Adrenal gland (tissue), 9 donors: ENCODE measurements at regions not wholly inside any gene's neighbourhood (a gene's known extent, or its start where the extent isn't known, plus 50 kb on each side); places are given as distances from the start of the nearest gene placed in this dataset.

ENCODE experiments used
- DNase-seq, 7 donors: peaks; one replicate each; pipeline ENCODE4 v3.0.0-alpha.2; 2019 to 2020
- H3K27ac ChIP-seq, 5 donors: fragments of 200-600 bp; sonication (generic) in 4 of 5; 1 replicate in 3 of 5; 2 replicates in 2 of 5; pipeline versions ENCODE4 v1.5.1 to v1.8.0; 2016 to 2020; ENCODE audit warnings: mild to moderate bottlenecking in 1 of 5
- H3K27me3 ChIP-seq: fragments of 200-600 bp; 2 replicates; pipeline ENCODE4 v1.8.0; 2021
- H3K36me3 ChIP-seq, 2 donors: fragments of 200-600 bp; replicated peaks in 1 of 2; 1 replicate in 1 of 2; 2 replicates in 1 of 2; pipeline versions ENCODE4 v1.5.1 to v1.8.0; 2018 to 2022
- H3K4me1 ChIP-seq, 2 donors: fragments of 200-600 bp; replicated peaks in 1 of 2; 1 replicate in 1 of 2; 2 replicates in 1 of 2; pipeline versions ENCODE4 v1.5.1 to v1.8.0; 2018 to 2021
- H3K4me3 ChIP-seq, 4 donors: fragments of 200-600 bp; sonication (generic) in 3 of 4; one replicate each; pipeline ENCODE4 v1.5.1; 2016 to 2018
- H3K9me3 ChIP-seq, 3 donors: fragments of 200-600 bp; sonication (generic) in 1 of 3; replicated peaks in 1 of 3; 1 replicate in 2 of 3; 2 replicates in 1 of 3; pipeline versions ENCODE4 v1.5.1 to v1.8.0; 2016 to 2021
- POLR2A ChIP-seq, 2 donors: fragments of 450-650 bp; IDR thresholded peaks; one replicate each; pipeline ENCODE4 v1.6.1; 2017; ENCODE audit warnings: antibody characterized with exemption in 2 of 2, mild to moderate bottlenecking in 2 of 2, moderate library complexity in 1 of 2
- WGBS, 4 donors: extraction: QIAGEN DNeasy Blood & Tissue Kit in 2 of 4; methylation state at CpG; one replicate each; pipeline versions ENCODE4 v1.1.5 to v1.1.7; 2013 to 2017; 5-methylcytosine and 5-hydroxymethylcytosine counted together
- intact Hi-C, 2 donors: fragments of 100-400 bp; cut with DNase I; formaldehyde crosslinking; loops; one replicate each; pipeline versions ENCODE4 v1.14.1 to v1.15.0; 2022 to 2023
- TF ChIP-seq, protein P1 (sequence below), 6 experiments: fragments of 450-650 bp in 4 of 6; fragments of 200-600 bp in 2 of 6; sonication (generic) in 1 of 6; IDR thresholded peaks; 1 replicate in 5 of 6; 2 replicates in 1 of 6; pipeline versions ENCODE4 v1.5.1 to v1.8.0; 2016 to 2021; ENCODE audit warnings: antibody characterized with exemption in 6 of 6, mild to moderate bottlenecking in 2 of 6, moderate library complexity in 1 of 6
- donor health status: healthy with polysubstance abuse.
- donor health status: Bipolar disorder and iron deficiency.
- donor health status: DM: yes; HTN: yes; CAD: no.
- donor health status: DM: no; HTN: no; CAD: no.
- donor health status: DM: no; HTN: no; CAD: no.

DNA sequence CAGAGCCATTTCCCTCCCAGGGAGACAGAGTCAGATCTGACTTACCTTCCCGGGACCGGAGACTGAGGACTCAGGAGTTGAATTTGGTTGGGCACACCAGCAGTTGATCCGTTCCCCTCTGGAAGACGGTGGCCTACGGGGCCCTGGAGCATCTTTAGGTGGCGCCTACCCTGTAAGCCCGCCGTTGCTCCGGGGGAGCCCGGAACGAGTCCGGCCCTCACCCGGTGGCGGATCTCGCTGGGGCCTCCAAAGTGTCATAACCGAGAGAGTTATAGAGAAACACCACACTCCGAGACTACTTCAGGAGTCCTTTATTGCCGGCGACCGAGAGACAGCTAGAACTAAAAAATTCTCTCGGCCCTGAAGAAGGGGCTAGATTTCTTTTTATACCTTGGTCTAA is 182.8 kb upstream of the MBL2 start:
- WGBS, 4 donors, result 92 to 96% (median 95%) methylated on average over 21 of the region's 21 CpGs
- intact Hi-C loops, result no loop called here
- Histone ChIP-seq H3K9me3 (no peaks in the 10 kb centered on the region), H3K27ac (no peak overlapping the region), H3K36me3 (no peaks in the 10 kb centered on the region), H3K4me3 (no peak overlapping the region), H3K27me3 (no peaks in the 10 kb centered on the region), H3K4me1 (no peaks in the 10 kb centered on the region)
- TF ChIP-seq POLR2A (IDR thresholded peaks at IDR 0.05), result no peak
- TF ChIP-seq, protein P1, sequence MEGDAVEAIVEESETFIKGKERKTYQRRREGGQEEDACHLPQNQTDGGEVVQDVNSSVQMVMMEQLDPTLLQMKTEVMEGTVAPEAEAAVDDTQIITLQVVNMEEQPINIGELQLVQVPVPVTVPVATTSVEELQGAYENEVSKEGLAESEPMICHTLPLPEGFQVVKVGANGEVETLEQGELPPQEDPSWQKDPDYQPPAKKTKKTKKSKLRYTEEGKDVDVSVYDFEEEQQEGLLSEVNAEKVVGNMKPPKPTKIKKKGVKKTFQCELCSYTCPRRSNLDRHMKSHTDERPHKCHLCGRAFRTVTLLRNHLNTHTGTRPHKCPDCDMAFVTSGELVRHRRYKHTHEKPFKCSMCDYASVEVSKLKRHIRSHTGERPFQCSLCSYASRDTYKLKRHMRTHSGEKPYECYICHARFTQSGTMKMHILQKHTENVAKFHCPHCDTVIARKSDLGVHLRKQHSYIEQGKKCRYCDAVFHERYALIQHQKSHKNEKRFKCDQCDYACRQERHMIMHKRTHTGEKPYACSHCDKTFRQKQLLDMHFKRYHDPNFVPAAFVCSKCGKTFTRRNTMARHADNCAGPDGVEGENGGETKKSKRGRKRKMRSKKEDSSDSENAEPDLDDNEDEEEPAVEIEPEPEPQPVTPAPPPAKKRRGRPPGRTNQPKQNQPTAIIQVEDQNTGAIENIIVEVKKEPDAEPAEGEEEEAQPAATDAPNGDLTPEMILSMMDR (IDR thresholded peaks at IDR 0.05), result no peak
- no peak for DNase-seq

DNA sequence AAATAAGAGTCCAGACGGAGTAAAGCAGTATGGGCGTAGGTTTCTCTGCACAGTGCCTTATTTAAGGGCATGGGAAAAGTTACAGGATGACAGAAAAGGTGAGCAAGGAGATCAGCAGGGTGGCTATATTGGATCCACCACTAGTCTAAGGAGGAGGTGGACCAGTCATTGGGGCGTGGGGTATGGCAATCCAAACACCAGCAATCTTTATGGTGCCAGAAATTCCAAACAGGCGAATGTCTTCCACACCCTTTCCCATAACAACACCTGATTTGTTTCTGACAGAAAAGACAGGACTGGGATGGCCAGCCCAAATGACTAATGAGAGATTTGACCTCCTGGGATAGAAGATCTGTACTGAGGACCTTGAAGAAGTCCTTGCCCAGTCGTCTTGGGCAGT is 181.8 kb upstream of the MBL2 start:
- no peaks in the 10 kb centered on the region for H3K36me3 ChIP-seq
- intact Hi-C loops, result no loop called here
- no peak for TF ChIP-seq POLR2A (IDR thresholded peaks at IDR 0.05)
- TF ChIP-seq, protein P1 (IDR thresholded peaks at IDR 0.05), result no peak
- WGBS, 4 donors, result 73 to 85% (median 78%) methylated on average over 5 of the region's 5 CpGs
- H3K27ac ChIP-seq, result no peak overlapping the region
- H3K4me3 ChIP-seq, result no peak overlapping the region
- H3K27me3 ChIP-seq, result no peaks in the 10 kb centered on the region
- H3K9me3 ChIP-seq, result no peaks in the 10 kb centered on the region
- H3K4me1 ChIP-seq, result no peaks in the 10 kb centered on the region
- DNase-seq, result no peak

DNA sequence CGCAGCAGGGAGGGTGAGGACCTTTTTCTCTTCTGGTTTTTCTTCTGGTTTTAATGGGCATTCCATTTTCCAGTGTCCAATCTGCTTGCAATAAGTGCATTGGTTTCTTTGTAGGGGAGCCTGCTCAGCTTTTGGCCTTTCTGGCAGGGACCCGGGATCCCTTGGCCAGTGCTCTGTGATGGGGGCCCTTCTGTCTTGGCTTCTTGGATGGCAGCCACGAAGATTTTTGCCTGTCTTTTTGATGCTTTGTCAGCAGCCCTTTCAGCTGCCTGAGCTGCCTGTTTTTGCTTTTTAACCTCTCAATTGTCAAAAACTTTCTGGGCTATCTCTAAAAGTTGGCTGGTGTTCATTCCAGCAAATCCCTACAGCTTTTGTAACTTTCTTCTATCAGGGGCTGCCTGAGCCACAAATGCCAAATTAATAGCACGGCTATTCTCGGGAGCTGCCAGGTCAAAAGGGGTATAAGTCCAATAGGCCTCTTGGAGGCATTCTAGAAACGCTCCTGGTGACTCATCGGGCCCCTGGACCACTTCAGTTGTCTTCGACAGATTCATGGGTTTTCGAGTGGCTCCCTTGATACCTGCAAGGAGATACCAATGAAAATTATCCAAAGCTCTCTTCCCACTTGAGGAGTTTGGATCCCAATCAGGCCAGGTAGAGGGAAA is 179.9 kb upstream of the MBL2 start:
- H3K27me3 ChIP-seq, result no peaks in the 10 kb centered on the region
- WGBS, 4 donors, result 65 to 73% (median 70%) methylated on average over 9 of the region's 9 CpGs
- no peaks in the 10 kb centered on the region for H3K9me3 ChIP-seq
- DNase-seq, result no peak
- no peak overlapping the region for H3K27ac ChIP-seq
- no peak overlapping the region for H3K4me3 ChIP-seq
- no peaks in the 10 kb centered on the region for H3K4me1 ChIP-seq
- intact Hi-C loops, result no loop called here
- TF ChIP-seq, protein P1 (IDR thresholded peaks at IDR 0.05), result no peak
- TF ChIP-seq POLR2A (IDR thresholded peaks at IDR 0.05), result no peak
- H3K36me3 ChIP-seq, result no peaks in the 10 kb centered on the region

DNA sequence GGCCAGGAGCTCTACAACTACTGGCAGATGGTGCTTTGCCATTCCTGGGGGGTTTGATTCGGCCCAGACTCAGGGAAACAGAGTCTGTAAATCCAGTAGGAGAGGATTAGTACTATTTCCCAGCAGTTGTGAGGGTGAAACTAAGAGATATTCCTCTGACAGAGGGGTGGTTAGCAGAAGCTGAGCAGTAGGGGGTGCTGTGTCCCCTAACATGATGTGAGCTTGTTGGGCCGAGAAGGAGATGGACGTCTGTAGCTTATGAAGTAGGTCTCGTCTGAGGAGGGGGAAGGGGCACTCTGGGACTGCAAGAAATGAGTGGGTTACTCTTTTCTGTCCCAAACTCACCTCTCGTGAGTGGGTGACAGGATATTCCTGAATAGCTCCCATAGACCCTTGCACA is 179.2 kb upstream of the MBL2 start:
- Histone ChIP-seq H3K27ac (no peak overlapping the region), H3K4me3 (no peak overlapping the region), H3K27me3 (no peaks in the 10 kb centered on the region), H3K36me3 (no peaks in the 10 kb centered on the region), H3K4me1 (no peaks in the 10 kb centered on the region), H3K9me3 (no peaks in the 10 kb centered on the region)
- intact Hi-C loops, result no loop called here
- peak in 6 of 7 donors; percentile 25 to 62 (median 36) for DNase-seq
- TF ChIP-seq, protein P1 (IDR thresholded peaks at IDR 0.05), result peak; percentile 8 to 42 (median 30)
- no peak for TF ChIP-seq POLR2A (IDR thresholded peaks at IDR 0.05)
- WGBS, 4 donors, result 19 to 28% (median 28%) methylated on average over 4 to 5 of the region's 5 CpGs
